ENCODE measurements at regions not wholly inside any gene's neighbourhood (a gene's known extent, or its start where the extent isn't known, plus 50 kb on each side); places are given as distances from the start of the nearest gene placed in this dataset.

DNA sequence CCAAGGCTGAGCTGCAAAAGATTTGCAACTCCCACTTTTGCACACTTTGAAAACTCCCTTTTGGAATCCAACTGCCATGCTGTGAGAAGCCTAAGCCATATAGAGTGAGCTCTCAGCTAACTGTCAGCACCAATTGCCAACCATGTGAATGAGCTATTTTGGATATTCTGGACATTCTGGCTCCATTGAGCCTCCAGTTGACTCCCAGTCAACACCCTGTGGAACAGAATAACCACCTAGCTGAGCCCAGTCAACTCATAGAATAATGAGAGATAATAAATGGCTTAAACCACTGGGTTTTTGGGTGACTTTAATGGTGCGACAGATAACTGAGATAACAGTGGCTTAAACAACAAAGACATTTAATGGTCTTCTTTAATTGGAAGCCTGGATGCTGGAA, 210.1 kb downstream of the SUDS3 start:
- H4K20me1 ChIP-seq (replicated peaks in 1 of 2; ENCODE audit: control insufficient read depth in 1 of 2, insufficient read depth in 2 of 2, low read length in 2 of 2): no peaks in the 10 kb centered on the region
- H3K18ac ChIP-seq (ENCODE audit: extremely low read depth, low read length): no peak overlapping the region
- no peak overlapping the region for H3K4me2 ChIP-seq (ENCODE audit: insufficient read depth in 1 of 2, low read depth in 2 of 2, low read length in 2 of 2)
- no peak overlapping the region for H3K23ac ChIP-seq (ENCODE audit: insufficient read length)
- H3K4me1 ChIP-seq (replicated peaks in 1 of 4; ENCODE audit: control insufficient read depth in 3 of 4, insufficient read depth in 4 of 4, low read length in 3 of 4): peaks cover 0 to 6% (median 1%) of the 10 kb centered on the region in 4 experiments; a peak in 2 of 7 replicates
- H2BK15ac ChIP-seq (ENCODE audit: low read length): no peak overlapping the region
- no peaks in the 10 kb centered on the region for H3K79me1 ChIP-seq (ENCODE audit: low read depth, low read length)
- FAIRE-seq (no peak), DNase-seq (ENCODE audit: low read depth in 1 of 2, low spot score in 2 of 2) (no peak)
- no peak overlapping the region for H3K14ac ChIP-seq (ENCODE audit: insufficient read length)
- no peak overlapping the region for H2BK5ac ChIP-seq (ENCODE audit: low read depth, low read length)
- H2AFZ ChIP-seq (ENCODE audit: low read length): no peak overlapping the region
- H3K4ac ChIP-seq (replicated peaks; ENCODE audit: insufficient read length, low read depth, low read length): no peak overlapping the region
- no peaks in the 10 kb centered on the region for H3K36me3 ChIP-seq (ENCODE audit: control insufficient read depth in 2 of 4, insufficient read depth in 4 of 4, low read length in 3 of 4)
- H3K56ac ChIP-seq (replicated peaks; ENCODE audit: insufficient read length, low read depth, low read length): no peak overlapping the region
- H3K79me2 ChIP-seq (ENCODE audit: control insufficient read depth in 1 of 2, insufficient read depth in 2 of 2, low read length in 2 of 2): no peaks in the 10 kb centered on the region
- TF ChIP-seq CHD2 (IDR thresholded peaks at IDR 0.05; ENCODE audit: low read length): no peak
- no peak for TF ChIP-seq KDM5A (IDR thresholded peaks at IDR 0.05; ENCODE audit: low read length)
- no peak for TF ChIP-seq EZH2 (IDR thresholded peaks at IDR 0.05; ENCODE audit: low read depth, low read length, severe bottlenecking)
- TF ChIP-seq NANOG (IDR thresholded peaks at IDR 0.05; ENCODE audit: insufficient read depth, low read depth, low read length, poor library complexity, severe bottlenecking): no peak
- no peak overlapping the region for H4K5ac ChIP-seq (ENCODE audit: insufficient read length, low read depth, low read length)
- H3K9me3 ChIP-seq (ENCODE audit: insufficient read depth in 2 of 2, low read depth in 1 of 2, low read length in 1 of 2): peaks cover 0 to 4% of the 10 kb centered on the region in 2 experiments; a peak in 1 of 4 replicates
- H2BK12ac ChIP-seq (ENCODE audit: low read depth, low read length): no peak overlapping the region
- CTCF ChIA-PET (ENCODE audit: partially characterized antibody): interaction anchor here (0.9 to 1.6 kb wide), 2 partner anchors 10 to 313 kb away, joined by 3 read pairs; no protein-coding TSS in a partner anchor
- H3K4me3 ChIP-seq (ENCODE audit: extremely low read depth in 1 of 4, insufficient read depth in 2 of 4, low read depth in 3 of 4, low read length in 4 of 4): no peak overlapping the region
- no peak overlapping the region for H3K9ac ChIP-seq (replicated peaks in 1 of 4; ENCODE audit: extremely low read depth in 1 of 4, low read depth in 3 of 4, low read length in 3 of 4)
- no peaks in the 10 kb centered on the region for H3K23me2 ChIP-seq (ENCODE audit: low read depth, low read length)
- no peak overlapping the region for H2AK5ac ChIP-seq (ENCODE audit: low read depth, low read length)
- no peak overlapping the region for H2BK20ac ChIP-seq (ENCODE audit: low read length)
- POLR2A ChIA-PET (ENCODE audit: partially characterized antibody): no interaction called here
- H3K27me3 ChIP-seq (replicated peaks in 1 of 4; ENCODE audit: control insufficient read depth in 3 of 4, extremely low read depth in 1 of 4, insufficient read depth in 3 of 4, low read length in 3 of 4): no peaks in the 10 kb centered on the region
- H4K8ac ChIP-seq (ENCODE audit: extremely low read depth, insufficient read depth, low read length): no peak overlapping the region
- no peak overlapping the region for H2BK120ac ChIP-seq (replicated peaks; ENCODE audit: low read depth, low read length)
- H4K91ac ChIP-seq (replicated peaks; ENCODE audit: insufficient read length, low read length): no peak overlapping the region
- whole genome bisulfite sequencing, 2 experiments (ENCODE audit: extremely low coverage in 1 of 2, insufficient coverage in 1 of 2, insufficient read length in 1 of 2, insufficient replicate concordance in 2 of 2, low coverage in 1 of 2, low lambda C conversion rate in 2 of 2, missing lambda C conversion rate in 1 of 2): 93% methylated on average over 1 of the region's 1 CpG; no CpG with 5 or more reads in 1 of the 2 experiments
- H3K27ac ChIP-seq (ENCODE audit: low read depth, low read length): no peak overlapping the region
